Suprapubic skin (tissue), 4 donors: ENCODE measurements at regions not wholly inside any gene's neighbourhood (a gene's known extent, or its start where the extent isn't known, plus 50 kb on each side); places are given as distances from the start of the nearest gene placed in this dataset.

Source experiments
- DNase-seq, 2 donors: peaks; one replicate each; pipeline ENCODE4 v3.0.0-alpha.2; 2019; ENCODE audit warnings: low spot score in 2 of 2
- H3K27ac ChIP-seq: fragments of 200-600 bp; sonication (generic); one replicate; pipeline ENCODE4 v1.5.1; 2019
- H3K27me3 ChIP-seq: fragments of 200-600 bp; sonication (generic); one replicate; pipeline ENCODE4 v1.5.1; 2019
- H3K36me3 ChIP-seq: fragments of 200-600 bp; sonication (generic); one replicate; pipeline ENCODE4 v1.5.1; 2019
- H3K4me1 ChIP-seq: fragments of 200-600 bp; sonication (generic); one replicate; pipeline ENCODE4 v1.5.1; 2019
- H3K4me3 ChIP-seq: fragments of 200-600 bp; sonication (generic); one replicate; pipeline ENCODE4 v1.5.1; 2019; ENCODE audit warnings: mild to moderate bottlenecking
- H3K9me3 ChIP-seq: fragments of 200-600 bp; sonication (generic); one replicate; pipeline ENCODE4 v1.5.1; 2019
- CTCF ChIP-seq, 2 donors: fragments of 200-600 bp in 1 of 2; fragments of 450-650 bp in 1 of 2; sonication (generic) in 1 of 2; IDR thresholded peaks; one replicate each; pipeline ENCODE4 v1.5.1; 2016 to 2019; ENCODE audit warnings: antibody characterized with exemption in 2 of 2, mild to moderate bottlenecking in 1 of 2, moderate library complexity in 1 of 2
- EP300 ChIP-seq: sonication (generic); formaldehyde crosslinking; IDR thresholded peaks from one replicate; pipeline ENCODE4 v1.6.1; 2017; ENCODE audit warnings: antibody characterized with exemption
- POLR2A ChIP-seq, 2 donors: fragments of 450-650 bp; IDR thresholded peaks; one replicate each; pipeline ENCODE4 v1.6.1; 2017; ENCODE audit warnings: antibody characterized with exemption in 2 of 2, mild to moderate bottlenecking in 2 of 2, moderate library complexity in 2 of 2
- POLR2AphosphoS5 ChIP-seq, 3 donors: sonication (generic); formaldehyde crosslinking; IDR thresholded peaks; one replicate each; pipeline ENCODE4 v1.6.1; 2017; ENCODE audit warnings: antibody characterized with exemption in 3 of 3
- WGBS: methylation state at CpG from one replicate; pipeline ENCODE4 v1.1.5; 2018; 5-methylcytosine and 5-hydroxymethylcytosine counted together

DNA sequence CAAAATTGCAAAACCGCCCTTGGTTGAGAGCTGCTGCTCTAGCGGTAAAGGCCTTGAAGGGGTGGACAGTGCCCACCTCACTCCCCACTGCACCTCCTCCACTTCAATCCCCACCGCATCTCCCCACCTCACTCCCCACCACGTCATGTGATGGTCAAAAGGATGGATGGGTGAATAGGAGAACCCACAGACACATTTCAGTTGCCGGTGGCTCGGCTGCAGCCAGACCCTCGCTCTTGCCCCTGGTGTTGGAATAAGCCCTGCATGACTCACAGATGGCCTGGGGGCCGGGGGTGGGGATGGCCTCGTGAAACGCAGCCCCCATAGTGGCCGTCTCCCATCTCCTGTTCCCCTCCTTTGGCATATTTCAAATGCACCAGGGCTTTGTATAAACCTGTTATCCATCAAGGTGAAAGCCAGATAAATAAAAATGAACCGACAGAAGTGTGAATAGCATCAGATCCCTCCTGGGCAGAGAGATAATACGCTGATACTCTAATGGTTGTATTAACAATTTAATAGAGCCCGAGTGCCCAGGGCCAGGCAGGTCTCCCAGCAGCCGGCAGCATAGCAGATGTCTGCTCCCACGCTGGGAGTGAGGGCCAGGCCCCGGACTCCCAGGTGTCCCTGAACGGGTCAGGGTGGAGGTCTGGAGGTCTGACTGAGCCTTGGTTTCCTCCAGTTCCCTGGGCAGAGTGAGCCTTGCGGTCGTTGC lies 300.3 kb downstream of the NPHP4 start:
- H3K9me3 ChIP-seq: no peaks in the 10 kb centered on the region
- DNase-seq: no peak
- TF ChIP-seq CTCF (IDR thresholded peaks at IDR 0.05) (no peak), POLR2AphosphoS5 (IDR thresholded peaks at IDR 0.05) (no peak), POLR2A (IDR thresholded peaks at IDR 0.05) (no peak), EP300 (no peak)
- H3K4me1 ChIP-seq: no peaks in the 10 kb centered on the region
- H3K4me3 ChIP-seq: no peak overlapping the region
- no peaks in the 10 kb centered on the region for H3K36me3 ChIP-seq
- H3K27ac ChIP-seq: no peak overlapping the region
- WGBS: 76% methylated on average over 12 of the region's 20 CpGs
- peaks cover 15% of the 10 kb centered on the region for H3K27me3 ChIP-seq

- Histone ChIP-seq H3K27ac (no peak overlapping the region), H3K4me1 (no peaks in the 10 kb centered on the region), H3K27me3 (peaks cover 15% of the 10 kb centered on the region), H3K9me3 (no peaks in the 10 kb centered on the region), H3K4me3 (no peak overlapping the region), H3K36me3 (no peaks in the 10 kb centered on the region)
- TF ChIP-seq CTCF (IDR thresholded peaks at IDR 0.05) (no peak), POLR2A (IDR thresholded peaks at IDR 0.05) (no peak), POLR2AphosphoS5 (IDR thresholded peaks at IDR 0.05) (no peak), EP300 (no peak)
- no peak for DNase-seq
- 48% methylated on average over 11 of the region's 13 CpGs for WGBS
Observed at GRCh38 chr1:5690898-5691297, 301.3 kb downstream of the NPHP4 start.

DNA sequence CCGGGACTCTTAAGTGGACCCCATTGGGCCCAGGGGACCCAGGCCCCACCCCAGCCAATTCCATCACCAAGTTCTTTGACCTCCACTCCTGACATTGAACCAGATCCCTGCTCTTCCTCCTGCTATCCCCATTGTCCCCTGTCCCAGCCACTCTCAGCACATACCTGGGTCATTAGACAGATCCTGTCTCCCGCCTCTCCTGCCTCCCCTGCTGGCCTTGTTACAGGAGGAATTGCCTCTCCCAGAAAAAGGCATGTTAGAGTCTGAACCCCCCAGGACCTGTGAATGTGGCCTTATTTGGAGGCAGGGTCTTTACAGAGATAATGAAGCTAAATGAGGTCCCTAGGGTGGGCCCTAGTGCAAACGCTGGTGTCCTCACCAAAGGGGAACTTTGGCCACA lies 301.9 kb downstream of the NPHP4 start:
- no peaks in the 10 kb centered on the region for H3K36me3 ChIP-seq
- no peak overlapping the region for H3K27ac ChIP-seq
- H3K9me3 ChIP-seq: no peaks in the 10 kb centered on the region
- H3K4me3 ChIP-seq: no peak overlapping the region
- no peak for DNase-seq
- H3K4me1 ChIP-seq: no peaks in the 10 kb centered on the region
- WGBS: 39% methylated on average over 3 of the region's 3 CpGs
- peaks cover 15% of the 10 kb centered on the region for H3K27me3 ChIP-seq
- TF ChIP-seq POLR2A (IDR thresholded peaks at IDR 0.05) (no peak), POLR2AphosphoS5 (IDR thresholded peaks at IDR 0.05) (no peak), EP300 (no peak), CTCF (IDR thresholded peaks at IDR 0.05) (no peak)

- no peak overlapping the region for H3K27ac ChIP-seq
- TF ChIP-seq POLR2A (IDR thresholded peaks at IDR 0.05): no peak
- no peak for TF ChIP-seq CTCF (IDR thresholded peaks at IDR 0.05)
Observed at GRCh38 chr1:5688081-5689077, 303.8 kb downstream of the NPHP4 start.

More at GRCh38 chr1:5688081-5689077, 303.8 kb downstream of the NPHP4 start:
- Histone ChIP-seq H3K4me3 (no peak overlapping the region), H3K9me3 (no peaks in the 10 kb centered on the region), H3K4me1 (no peaks in the 10 kb centered on the region), H3K36me3 (no peaks in the 10 kb centered on the region), H3K27me3 (peaks cover 9% of the 10 kb centered on the region)
- no peak for DNase-seq
- WGBS: 70% methylated on average over 27 of the region's 28 CpGs
